ENCODE measurements at regions not wholly inside any gene's neighbourhood (a gene's known extent, or its start where the extent isn't known, plus 50 kb on each side); places are given as distances from the start of the nearest gene placed in this dataset.

DNA sequence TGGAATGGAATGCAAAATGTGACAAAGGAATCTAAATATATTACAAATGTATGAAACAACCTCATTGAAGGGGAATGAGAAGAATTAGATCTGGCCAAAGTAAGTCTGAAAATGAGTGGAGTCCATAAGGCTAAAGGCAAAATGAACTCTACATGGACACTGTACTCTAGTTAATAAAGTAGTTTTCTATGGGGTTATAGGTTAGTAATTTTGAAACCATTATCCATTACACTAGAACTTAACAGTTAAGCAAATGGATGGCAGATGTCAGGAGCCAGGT, 222.1 kb downstream of the NUAK1 start:
- Histone ChIP-seq H3K36me3 (no peaks in the 10 kb centered on the region), H3K9me3 (replicated peaks in 1 of 11) (no peaks in the 10 kb centered on the region; a peak in 2 of 22 replicates), H3K27ac (no peak overlapping the region), H3K9ac (no peak overlapping the region), H3K27me3 (no peaks in the 10 kb centered on the region), H3K4me2 (no peak overlapping the region), H3K4me3 (no peak overlapping the region), H4K20me1 (no peaks in the 10 kb centered on the region), H3K4me1 (no peaks in the 10 kb centered on the region; a peak in 1 of 20 replicates)
- no peak for TF ChIP-seq Cebpa-rat (IDR thresholded peaks at IDR 0.05)

DNA sequence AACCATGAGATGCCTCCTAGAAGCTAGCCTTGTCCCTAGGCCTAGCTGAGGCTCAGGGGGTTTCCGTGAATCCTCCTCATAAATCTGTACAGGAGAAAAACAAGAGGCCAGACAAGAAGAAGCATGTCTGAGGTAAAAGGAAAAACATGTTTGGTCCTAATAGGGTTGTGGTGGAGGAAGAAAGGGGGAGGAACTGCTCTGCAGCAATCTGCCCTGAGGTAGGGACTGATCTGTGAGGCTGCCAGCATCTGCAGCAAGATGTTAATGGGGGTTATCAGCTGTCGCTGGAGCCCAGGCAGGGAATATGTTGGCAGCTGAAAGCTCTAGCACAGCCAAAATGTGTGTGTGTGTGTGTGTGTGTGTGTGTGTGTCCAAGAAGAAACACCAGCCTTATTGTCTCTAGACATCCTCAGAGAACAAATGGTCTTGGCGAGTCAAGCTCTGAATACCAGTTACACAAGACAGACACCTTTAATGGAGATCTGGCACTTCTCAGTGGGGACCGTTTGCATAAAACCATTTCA, 218.5 kb downstream of the NUAK1 start:
- Histone ChIP-seq H4K20me1 (no peaks in the 10 kb centered on the region), H3K9ac (no peak overlapping the region), H3K9me3 (replicated peaks in 1 of 11) (no peaks in the 10 kb centered on the region), H3K4me3 (no peak overlapping the region), H3K4me2 (no peak overlapping the region), H3K4me1 (no peaks in the 10 kb centered on the region; a peak in 1 of 20 replicates), H3K27ac (no peak overlapping the region), H3K27me3 (no peaks in the 10 kb centered on the region), H3K36me3 (no peaks in the 10 kb centered on the region)
- no peak for TF ChIP-seq Cebpa-rat (IDR thresholded peaks at IDR 0.05)

GRCh38 chr12:105921055-105921454, 217.7 kb downstream of the NUAK1 start:
- Histone ChIP-seq H3K27me3 (no peaks in the 10 kb centered on the region), H3K36me3 (no peaks in the 10 kb centered on the region), H3K9ac (no peak overlapping the region), H3K4me3 (no peak overlapping the region), H3K4me2 (no peak overlapping the region), H3K9me3 (replicated peaks in 1 of 11) (no peaks in the 10 kb centered on the region), H4K20me1 (no peaks in the 10 kb centered on the region), H3K4me1 (no peaks in the 10 kb centered on the region), H3K27ac (no peak overlapping the region)
- no peak for TF ChIP-seq Cebpa-rat (IDR thresholded peaks at IDR 0.05)

- H3K9me3 ChIP-seq (replicated peaks in 1 of 11): peaks cover 0 to under 1% (median 0%) of the 10 kb centered on the region in 11 experiments; a peak in 1 of 22 replicates
- no peaks in the 10 kb centered on the region for H3K4me1 ChIP-seq
- no peak overlapping the region for H3K9ac ChIP-seq
- H3K4me3 ChIP-seq: no peak overlapping the region
- no peaks in the 10 kb centered on the region for H3K36me3 ChIP-seq
- no peak for TF ChIP-seq Cebpa-rat (IDR thresholded peaks at IDR 0.05)
- no peaks in the 10 kb centered on the region for H4K20me1 ChIP-seq
- H3K4me2 ChIP-seq: no peak overlapping the region
- no peaks in the 10 kb centered on the region for H3K27me3 ChIP-seq
- H3K27ac ChIP-seq: no peak overlapping the region
Measured at GRCh38 chr12:105921872-105922669, 216.7 kb downstream of the NUAK1 start.

GRCh38 chr12:105922670-105923102, 216.1 kb downstream of the NUAK1 start:
- H3K27ac ChIP-seq: no peak overlapping the region
- H3K4me2 ChIP-seq: no peak overlapping the region
- no peaks in the 10 kb centered on the region for H3K27me3 ChIP-seq
- H4K20me1 ChIP-seq: no peaks in the 10 kb centered on the region
- H3K9ac ChIP-seq: no peak overlapping the region
- no peak for TF ChIP-seq Cebpa-rat (IDR thresholded peaks at IDR 0.05)
- H3K4me3 ChIP-seq: no peak overlapping the region
- no peaks in the 10 kb centered on the region for H3K36me3 ChIP-seq
- peaks cover 0 to 6% (median 4%) of the 10 kb centered on the region in 11 experiments; a peak in 7 of 22 replicates for H3K9me3 ChIP-seq (replicated peaks in 1 of 11)
- H3K4me1 ChIP-seq: 0 out of 20 replicates have a peak, but pooled peaks cover 0 to under 1% (median 0%) of the 10 kb centered on the region in 10 experiments

DNA sequence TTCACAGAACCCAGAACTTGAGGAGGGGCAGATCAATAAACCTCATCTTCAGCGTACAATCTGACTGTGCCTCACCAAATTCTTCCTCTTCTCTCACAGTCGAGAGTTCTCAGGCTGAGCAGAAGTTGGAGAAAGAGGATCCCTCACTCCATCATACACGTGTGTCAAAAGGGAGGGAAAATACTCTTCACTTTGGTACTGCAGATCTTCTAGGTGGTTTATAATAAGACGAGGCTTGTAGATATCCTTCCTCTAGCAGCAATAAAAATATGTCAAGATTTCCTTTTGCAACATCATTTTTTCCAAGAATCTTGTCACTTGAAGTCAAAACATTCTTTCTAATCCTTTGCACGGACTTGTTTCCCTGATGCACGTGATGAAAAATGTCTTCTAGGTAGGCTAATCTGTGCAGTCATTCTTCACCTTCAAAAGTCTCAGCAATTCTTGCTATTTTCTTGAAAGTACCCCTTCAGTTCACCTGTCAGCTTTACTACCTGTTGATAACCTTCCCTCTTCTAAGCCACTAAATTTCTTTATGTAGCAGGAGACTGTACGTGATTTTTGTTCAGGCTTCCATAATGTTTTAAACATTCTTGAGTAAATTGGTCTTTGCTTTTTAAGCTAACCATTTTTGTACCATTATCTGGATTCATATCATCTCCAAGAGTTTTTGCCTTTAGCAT, 214.1 kb downstream of the NUAK1 start:
- no peak for TF ChIP-seq Cebpa-rat (IDR thresholded peaks at IDR 0.05)
- Histone ChIP-seq H3K4me2 (no peak overlapping the region), H3K9me3 (replicated peaks in 1 of 11) (peaks cover 0 to 12% (median 4%) of the 10 kb centered on the region in 11 experiments; a peak in 7 of 22 replicates), H3K9ac (no peak overlapping the region), H4K20me1 (no peaks in the 10 kb centered on the region), H3K4me3 (no peak overlapping the region), H3K4me1 (peaks cover 0 to 5% (median 0%) of the 10 kb centered on the region in 10 experiments; a peak in 2 of 20 replicates), H3K27me3 (no peaks in the 10 kb centered on the region), H3K27ac (no peak overlapping the region), H3K36me3 (no peaks in the 10 kb centered on the region)

DNA sequence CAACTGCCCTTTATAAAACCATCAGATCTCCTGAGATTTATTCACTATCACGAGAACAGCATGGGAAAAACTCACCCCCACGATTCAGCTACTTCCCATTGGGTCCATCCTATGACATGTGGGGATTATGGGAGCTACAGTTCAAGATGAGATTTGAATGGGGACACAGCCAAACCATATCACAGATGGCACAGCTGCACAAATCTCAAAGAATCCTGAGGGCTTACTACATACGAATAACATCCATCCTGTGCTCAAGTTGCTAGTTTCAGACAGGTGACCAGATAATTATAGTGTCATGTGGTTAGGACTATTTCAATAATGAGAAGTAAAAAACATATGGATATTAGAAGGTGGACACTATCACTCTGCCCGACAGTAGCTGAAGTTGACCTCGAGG, 211.2 kb downstream of the NUAK1 start:
- peaks cover 0 to 9% (median 2%) of the 10 kb centered on the region in 10 experiments; a peak in 4 of 20 replicates for H3K4me1 ChIP-seq
- TF ChIP-seq Cebpa-rat (IDR thresholded peaks at IDR 0.05): no peak
- no peak overlapping the region for H3K9ac ChIP-seq
- H3K27ac ChIP-seq: no peak overlapping the region
- no peaks in the 10 kb centered on the region for H4K20me1 ChIP-seq
- no peak overlapping the region for H3K4me3 ChIP-seq
- no peaks in the 10 kb centered on the region for H3K27me3 ChIP-seq
- no peak overlapping the region; a peak in 1 of 22 replicates for H3K4me2 ChIP-seq
- no peaks in the 10 kb centered on the region for H3K36me3 ChIP-seq
- H3K9me3 ChIP-seq (replicated peaks in 1 of 11): peaks cover 0 to 12% (median 4%) of the 10 kb centered on the region in 11 experiments; a peak in 7 of 22 replicates

- Histone ChIP-seq H3K4me3 (no peak overlapping the region), H3K9ac (no peak overlapping the region), H3K9me3 (replicated peaks in 1 of 11) (peaks cover 0 to 12% (median 4%) of the 10 kb centered on the region in 11 experiments; a peak in 7 of 22 replicates), H3K4me2 (no peak overlapping the region; a peak in 1 of 22 replicates), H3K27ac (no peak overlapping the region), H4K20me1 (no peaks in the 10 kb centered on the region), H3K4me1 (peaks cover 0 to 9% (median 2%) of the 10 kb centered on the region in 10 experiments; a peak in 4 of 20 replicates), H3K27me3 (no peaks in the 10 kb centered on the region), H3K36me3 (no peaks in the 10 kb centered on the region)
- TF ChIP-seq Cebpa-rat (IDR thresholded peaks at IDR 0.05): no peak
Measured at GRCh38 chr12:105928436-105928835, 210.3 kb downstream of the NUAK1 start.

DNA sequence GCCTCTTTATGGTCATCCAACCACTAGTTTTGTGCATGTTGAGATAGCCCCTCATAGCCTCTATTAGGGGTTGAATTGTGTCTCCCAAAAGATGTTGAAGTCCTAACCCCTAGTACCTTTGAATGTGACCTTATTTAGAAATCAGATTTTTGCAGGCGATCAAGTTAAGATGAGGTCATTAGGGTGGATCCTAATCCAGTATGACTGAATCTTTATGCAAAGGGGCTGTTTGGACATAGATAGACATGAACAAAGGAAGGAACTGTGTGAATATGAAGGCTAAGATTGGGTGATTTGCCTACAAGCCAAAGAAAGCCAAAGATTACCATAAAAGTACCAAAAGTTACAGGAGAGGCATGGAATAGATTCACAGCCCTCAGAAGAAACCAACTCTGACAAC, 209.6 kb downstream of the NUAK1 start:
- peaks cover 0 to 12% (median 4%) of the 10 kb centered on the region in 11 experiments; a peak in 7 of 22 replicates for H3K9me3 ChIP-seq (replicated peaks in 1 of 11)
- peaks cover 4 to 14% (median 9%) of the 10 kb centered on the region in 10 experiments; a peak in 19 of 20 replicates for H3K4me1 ChIP-seq
- no peaks in the 10 kb centered on the region for H4K20me1 ChIP-seq
- no peaks in the 10 kb centered on the region for H3K36me3 ChIP-seq
- no peak overlapping the region for H3K4me3 ChIP-seq
- no peak overlapping the region for H3K4me2 ChIP-seq
- H3K27me3 ChIP-seq: no peaks in the 10 kb centered on the region
- TF ChIP-seq Cebpa-rat (IDR thresholded peaks at IDR 0.05): no peak
- H3K9ac ChIP-seq: no peak overlapping the region
- H3K27ac ChIP-seq: no peak overlapping the region

All from BLaER1 treated with 17β-estradiol and CSF1 and Interleukin-3, amounts not matched to agents 10 nM and 100 nM (cell line).